Activated CD4-positive, alpha-beta T cell treated with anti-CD3 and anti-CD28 coated beads for 48 hours (primary cell): ENCODE measurements at regions not wholly inside any gene's neighbourhood (a gene's known extent, or its start where the extent isn't known, plus 50 kb on each side); places are given as distances from the start of the nearest gene placed in this dataset.
"Not testable (repeated sequence)": the region's sequence is repeated elsewhere in the genome, so short reads cannot be mapped to it uniquely, and the experiment has no call there.

Source experiments
- DNase-seq: peaks from one replicate; pipeline ENCODE4 v3.0.0-alpha.2; 2020

GRCh38 chr1:228669242-228669585, 66.1 kb upstream of the RHOU start:
- no peak for DNase-seq

- DNase-seq, result not testable (repeated sequence)
Observed at GRCh38 chr1:228681076-228681565, 54.2 kb upstream of the RHOU start.

GRCh38 chr1:228683428-228683827, 51.9 kb upstream of the RHOU start:
- DNase-seq, result no peak

GRCh38 chr1:228684607-228685006, 50.7 kb upstream of the RHOU start:
- DNase-seq, result no peak

- DNase-seq, result no peak
Observed at GRCh38 chr1:228685081-228685660, 50.1 kb upstream of the RHOU start.
